Loucy (cell line): ENCODE measurements at regions not wholly inside any gene's neighbourhood (a gene's known extent, or its start where the extent isn't known, plus 50 kb on each side); places are given as distances from the start of the nearest gene placed in this dataset.

Experiments used
- EZH2phosphoT487 ChIP-seq: fragments of 200-600 bp; IDR thresholded peaks from 2 replicates; pipeline ENCODE4 v1.6.1; 2018; ENCODE audit warnings: antibody characterized with exemption, mild to moderate bottlenecking, moderate library complexity, borderline replicate concordance
- TF ChIP-seq, protein P1 (sequence below): fragments of 200-600 bp; sonication (generic); conservative IDR thresholded peaks from 2 replicates; pipeline ENCODE4 v1.5.1; 2014; ENCODE audit warnings: mild to moderate bottlenecking, antibody characterized with exemption, low read length

DNA sequence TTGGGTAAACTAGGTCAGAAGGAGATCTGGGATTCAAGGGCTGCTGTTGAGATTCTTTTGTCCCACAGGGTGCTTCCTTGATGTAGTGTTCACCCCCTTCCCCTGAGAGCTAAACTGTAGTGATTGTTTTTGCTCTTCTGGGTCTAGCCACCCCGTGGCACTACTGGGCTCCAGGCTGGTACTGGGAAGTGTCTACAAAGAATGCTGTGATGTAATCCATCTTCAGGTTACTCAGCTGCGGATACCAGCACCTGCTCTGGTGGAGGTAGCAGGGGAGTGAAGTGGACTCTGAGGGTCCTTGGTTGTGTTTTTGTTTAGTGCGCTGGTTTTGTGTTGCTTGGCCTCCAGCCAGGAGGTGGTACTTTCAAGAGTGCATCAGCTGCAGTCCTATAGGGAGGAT lies 365.5 kb downstream of the ZNF674 start:
- TF ChIP-seq, protein P1, sequence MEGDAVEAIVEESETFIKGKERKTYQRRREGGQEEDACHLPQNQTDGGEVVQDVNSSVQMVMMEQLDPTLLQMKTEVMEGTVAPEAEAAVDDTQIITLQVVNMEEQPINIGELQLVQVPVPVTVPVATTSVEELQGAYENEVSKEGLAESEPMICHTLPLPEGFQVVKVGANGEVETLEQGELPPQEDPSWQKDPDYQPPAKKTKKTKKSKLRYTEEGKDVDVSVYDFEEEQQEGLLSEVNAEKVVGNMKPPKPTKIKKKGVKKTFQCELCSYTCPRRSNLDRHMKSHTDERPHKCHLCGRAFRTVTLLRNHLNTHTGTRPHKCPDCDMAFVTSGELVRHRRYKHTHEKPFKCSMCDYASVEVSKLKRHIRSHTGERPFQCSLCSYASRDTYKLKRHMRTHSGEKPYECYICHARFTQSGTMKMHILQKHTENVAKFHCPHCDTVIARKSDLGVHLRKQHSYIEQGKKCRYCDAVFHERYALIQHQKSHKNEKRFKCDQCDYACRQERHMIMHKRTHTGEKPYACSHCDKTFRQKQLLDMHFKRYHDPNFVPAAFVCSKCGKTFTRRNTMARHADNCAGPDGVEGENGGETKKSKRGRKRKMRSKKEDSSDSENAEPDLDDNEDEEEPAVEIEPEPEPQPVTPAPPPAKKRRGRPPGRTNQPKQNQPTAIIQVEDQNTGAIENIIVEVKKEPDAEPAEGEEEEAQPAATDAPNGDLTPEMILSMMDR: no peak
- TF ChIP-seq EZH2phosphoT487: no peak
